Stimulated activated CD4-positive, alpha-beta T cell treated with anti-CD3 and anti-CD28 coated beads, Interleukin-2, amount 100 ng/mL, for 24 hours (primary cell): ENCODE measurements at regions not wholly inside any gene's neighbourhood (a gene's known extent, or its start where the extent isn't known, plus 50 kb on each side); places are given as distances from the start of the nearest gene placed in this dataset.
"Not testable (repeated sequence)": the region's sequence is repeated elsewhere in the genome, so short reads cannot be mapped to it uniquely, and the experiment has no call there.

ENCODE experiments used
- DNase-seq, 2 donors: peaks; one replicate each; pipeline ENCODE4 v3.0.0-alpha.2; 2020

DNA sequence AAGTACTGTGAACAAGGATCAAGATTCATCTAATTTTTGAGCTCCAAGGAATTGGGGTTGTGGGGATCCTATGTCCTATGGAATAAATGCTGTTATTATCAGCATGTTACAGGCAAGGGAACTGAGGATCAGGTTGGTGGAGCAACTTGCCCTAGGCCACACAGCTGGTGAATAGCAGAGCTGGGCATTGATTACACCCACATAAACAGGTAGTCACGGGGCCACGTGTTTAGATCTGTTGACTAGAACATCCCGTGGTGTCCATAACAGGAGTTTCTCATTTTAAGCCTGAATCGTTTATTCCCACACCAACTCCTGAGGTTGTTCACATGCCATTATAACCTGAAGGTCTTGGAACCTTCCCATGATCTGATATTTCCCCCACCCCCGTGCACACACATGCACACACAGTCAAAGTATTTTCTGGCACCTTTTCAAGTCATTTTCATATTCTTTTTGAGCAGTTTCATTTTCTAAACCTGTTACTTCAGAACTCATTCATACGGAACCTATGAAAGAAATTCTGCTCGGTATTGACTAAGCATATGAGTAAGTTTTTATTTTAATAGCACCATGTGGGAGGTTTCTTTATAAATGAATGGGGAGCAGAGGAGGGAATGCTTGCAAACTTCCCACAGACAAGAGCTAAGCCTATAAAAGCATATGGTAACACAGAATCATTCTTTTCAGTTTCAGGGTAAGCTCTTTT lies 338.1 kb downstream of the ANAPC1 start:
- not testable (repeated sequence) for DNase-seq

DNA sequence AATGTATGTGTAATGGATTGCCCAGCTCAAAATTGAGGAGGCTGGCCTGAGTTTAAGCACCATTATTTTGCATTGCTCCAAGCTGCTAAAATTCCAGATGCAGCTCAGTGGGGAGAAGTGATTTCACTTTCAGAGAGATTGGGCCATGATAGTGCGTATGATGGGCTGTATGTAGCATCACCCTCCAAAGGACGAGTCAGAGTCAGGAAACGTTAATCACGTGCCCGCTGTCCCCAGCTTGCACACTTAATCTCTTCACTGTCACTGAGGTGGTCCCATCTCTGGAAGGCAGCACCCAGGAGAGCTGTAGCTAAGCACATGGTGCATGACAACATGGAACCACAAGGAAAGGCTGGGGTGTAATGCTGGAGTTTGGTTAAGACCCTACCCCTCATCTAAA lies 337.4 kb downstream of the ANAPC1 start:
- not testable (repeated sequence) for DNase-seq

DNA sequence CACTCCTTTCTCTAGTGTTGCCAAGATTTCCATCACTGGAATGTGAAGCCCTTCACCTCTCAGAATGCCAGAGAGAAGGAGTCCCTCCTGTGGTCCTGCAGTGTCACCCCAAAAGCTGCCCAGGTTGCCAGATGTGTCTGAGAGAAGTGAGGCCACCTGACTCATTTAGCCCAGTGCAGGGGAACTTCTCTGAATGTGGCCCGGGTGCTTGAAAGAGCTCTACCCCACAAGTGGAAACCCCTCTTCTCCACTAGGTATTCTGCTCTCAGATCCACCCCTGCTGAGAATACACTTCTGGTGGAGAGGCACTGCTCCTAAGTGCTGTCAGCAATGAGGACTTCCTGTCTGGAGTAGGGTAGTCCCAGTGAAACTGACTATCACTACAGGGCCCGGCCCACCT lies 334.8 kb downstream of the ANAPC1 start:
- DNase-seq = not testable (repeated sequence)

DNA sequence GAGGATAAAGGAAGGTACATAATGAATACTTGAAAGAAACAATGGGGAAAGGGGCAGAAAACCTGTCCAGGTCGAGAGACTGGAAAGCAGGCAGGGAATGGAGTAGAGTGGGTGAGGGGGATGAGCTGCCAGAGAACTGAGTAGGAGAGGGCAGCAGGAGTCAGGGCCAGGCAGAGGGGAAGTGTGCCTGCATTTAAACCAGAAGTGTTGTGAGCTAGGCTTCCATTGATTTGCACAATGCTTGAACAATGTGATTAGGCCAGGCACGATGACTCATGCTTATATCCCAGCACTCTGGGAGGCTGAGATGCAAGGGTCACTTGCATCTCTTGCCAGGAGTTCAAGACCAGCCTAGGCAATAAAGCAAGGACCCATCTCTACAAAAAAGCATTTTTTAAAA lies 332.6 kb downstream of the ANAPC1 start:
- DNase-seq = not testable (repeated sequence)

DNA sequence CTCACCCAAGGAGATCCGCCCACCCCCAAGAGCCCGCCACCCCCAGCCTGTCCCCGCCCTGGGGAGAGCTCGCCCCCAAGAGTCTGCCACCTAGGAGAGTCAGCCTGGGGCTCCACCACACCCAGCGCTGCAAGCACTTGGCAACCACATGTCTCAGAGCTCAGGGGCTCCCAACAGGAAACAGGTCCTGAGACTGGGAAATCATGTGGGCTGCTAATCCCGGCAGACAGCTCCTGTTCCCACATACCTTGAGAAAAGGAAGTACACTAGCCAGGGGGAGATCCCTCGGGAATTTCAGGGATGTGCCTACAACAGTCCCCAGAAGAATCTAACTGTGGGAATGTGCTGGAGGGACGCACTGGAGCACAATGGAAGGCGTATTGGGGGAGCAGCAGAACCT lies 331.4 kb downstream of the ANAPC1 start:
- DNase-seq = not testable (repeated sequence)

GRCh38 chr2:111559301-111559700 lies 324.7 kb downstream of the ANAPC1 start:
- DNase-seq = not testable (repeated sequence)

GRCh38 chr2:111559814-111560213 lies 324.2 kb downstream of the ANAPC1 start:
- not testable (repeated sequence) for DNase-seq

GRCh38 chr2:111566068-111566467 lies 317.9 kb downstream of the ANAPC1 start:
- DNase-seq = not testable (repeated sequence)

- not testable (repeated sequence) for DNase-seq
These were observed 316.8 kb downstream of the ANAPC1 start for GRCh38 chr2:111567233-111567632.

GRCh38 chr2:111569356-111570199 lies 314.4 kb downstream of the ANAPC1 start:
- not testable (repeated sequence) for DNase-seq

- peak in 1 of 2 donors; percentile 20 for DNase-seq
These were observed 313.5 kb downstream of the ANAPC1 start for GRCh38 chr2:111570300-111571114.

DNA sequence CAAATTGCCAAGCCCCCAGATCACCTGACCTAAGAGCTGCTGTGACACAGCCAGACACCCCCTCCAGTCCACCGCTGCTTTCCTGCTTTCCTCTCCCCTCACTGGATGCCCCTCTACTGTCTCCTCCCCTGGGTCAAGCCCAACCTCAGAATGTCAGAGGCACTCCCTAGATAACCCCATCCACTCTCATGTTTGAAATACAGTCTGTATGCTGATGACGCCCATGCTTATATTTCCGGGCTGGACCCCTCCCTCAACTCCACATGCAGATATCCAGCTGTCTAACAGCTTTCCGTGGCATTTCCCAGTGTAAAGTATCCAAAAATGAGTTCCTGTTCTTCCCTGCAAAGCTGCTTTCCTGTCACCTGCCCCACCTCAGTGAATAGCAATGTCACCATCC lies 309.2 kb downstream of the ANAPC1 start:
- DNase-seq = not testable (repeated sequence)

- not testable (repeated sequence) for DNase-seq
These were observed 306.7 kb downstream of the ANAPC1 start for GRCh38 chr2:111577154-111577885.

GRCh38 chr2:111579500-111580134 lies 304.4 kb downstream of the ANAPC1 start:
- not testable (repeated sequence) for DNase-seq

DNA sequence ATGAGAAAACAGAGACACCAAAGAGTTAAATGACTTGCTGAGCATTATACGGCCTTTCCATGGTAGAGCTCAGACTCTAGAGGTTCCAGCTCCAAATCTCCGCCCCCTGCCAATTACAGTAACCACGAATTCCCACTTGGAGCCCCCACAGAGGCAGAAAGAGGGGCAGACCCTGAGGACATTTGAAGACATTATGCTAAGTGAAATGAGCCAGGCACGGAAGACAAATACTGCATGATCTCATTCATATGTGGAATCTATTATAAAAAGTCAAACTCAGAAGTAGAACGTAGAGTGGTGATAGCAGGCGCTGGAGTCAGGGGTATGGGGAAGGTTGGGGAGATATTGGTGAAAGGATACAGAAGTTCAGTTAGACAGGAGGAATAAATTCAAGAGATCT lies 303.4 kb downstream of the ANAPC1 start:
- DNase-seq = not testable (repeated sequence)

DNA sequence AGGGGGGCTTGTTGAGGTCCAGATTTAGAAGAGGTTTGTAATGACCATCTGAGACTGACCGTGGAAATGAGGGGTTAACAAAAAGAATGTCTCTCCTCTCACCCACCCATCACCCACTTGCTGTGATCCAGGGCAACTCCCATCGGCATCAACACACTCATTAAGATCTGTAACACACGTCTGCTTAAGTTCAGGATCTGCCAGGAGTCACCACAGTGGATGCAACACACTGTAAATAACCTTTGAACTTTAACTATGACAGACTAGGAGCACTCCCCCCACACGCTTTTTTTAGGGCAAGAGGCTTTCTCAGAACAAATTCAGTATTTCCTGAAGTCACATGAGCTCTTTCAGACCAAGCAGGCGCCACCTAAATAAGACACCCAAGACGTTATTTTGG lies 301.9 kb downstream of the ANAPC1 start:
- DNase-seq = not testable (repeated sequence)

- DNase-seq = not testable (repeated sequence)
These were observed 300.5 kb downstream of the ANAPC1 start for GRCh38 chr2:111583480-111583879.

DNA sequence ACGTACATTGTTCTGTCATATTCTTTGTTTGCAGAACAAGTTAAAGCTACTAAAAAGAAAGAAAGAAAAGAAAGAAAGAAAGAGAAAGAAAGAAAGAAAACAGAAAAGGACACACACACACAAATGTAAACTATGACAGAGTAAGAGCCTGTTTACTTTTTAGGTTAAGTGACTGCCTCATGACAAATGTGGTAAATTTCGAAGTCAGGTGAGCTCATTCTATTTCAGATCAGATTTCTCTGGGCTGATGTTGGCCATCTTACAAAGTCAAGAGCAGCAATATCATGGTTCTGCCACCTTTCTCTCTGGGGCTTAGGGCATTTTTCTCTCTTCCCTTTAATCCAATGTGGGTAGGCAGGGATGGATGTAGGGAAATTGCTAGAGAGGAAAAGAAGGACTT lies 299.5 kb downstream of the ANAPC1 start:
- not testable (repeated sequence) for DNase-seq

- DNase-seq = not testable (repeated sequence)
These were observed 299.0 kb downstream of the ANAPC1 start for GRCh38 chr2:111584950-111585349.

- DNase-seq = not testable (repeated sequence)
These were observed 298.0 kb downstream of the ANAPC1 start for GRCh38 chr2:111586014-111586413.

DNA sequence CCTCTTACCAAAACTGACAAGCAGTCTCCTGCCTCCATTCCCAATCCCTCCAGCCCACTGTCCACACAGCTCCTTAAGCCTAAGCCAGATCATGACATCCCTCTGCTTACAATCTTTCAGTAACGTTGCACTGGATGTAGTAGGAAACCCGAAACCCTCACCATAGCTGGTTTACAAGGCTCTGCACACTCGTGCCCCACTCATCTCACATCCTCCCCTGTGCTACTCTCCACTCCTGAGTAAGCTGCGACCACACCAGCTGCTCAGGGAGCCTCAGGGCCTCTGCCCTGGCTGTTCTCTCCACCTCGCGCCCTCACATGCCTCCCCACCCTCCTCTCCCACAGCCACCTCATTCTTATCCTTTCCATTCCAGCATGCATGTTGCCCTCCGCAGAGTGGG lies 288.9 kb downstream of the ANAPC1 start:
- not testable (repeated sequence) for DNase-seq
